ENCODE measurements at regions not wholly inside any gene's neighbourhood (a gene's known extent, or its start where the extent isn't known, plus 50 kb on each side); places are given as distances from the start of the nearest gene placed in this dataset.

- Histone ChIP-seq H3K27ac (no peak overlapping the region), H3K36me3 (no peaks in the 10 kb centered on the region), H3K9me3 (peaks cover 0 to 6% (median 0%) of the 10 kb centered on the region in 3 donors), H3K27me3 (peaks cover 50% of the 10 kb centered on the region), H3K4me1 (no peaks in the 10 kb centered on the region), H3K4me3 (no peak overlapping the region)
- TF ChIP-seq POLR2AphosphoS5 (IDR thresholded peaks at IDR 0.05): no peak
- no peak for TF ChIP-seq EP300 (IDR thresholded peaks at IDR 0.05)
- no peak for TF ChIP-seq CTCF (IDR thresholded peaks at IDR 0.05)
- TF ChIP-seq POLR2A (IDR thresholded peaks at IDR 0.05): no peak
- no peak for ATAC-seq
- WGBS, 2 donors (ENCODE audit: low coverage in 1 of 2): 78% methylated on average over 13 of the region's 15 CpGs; no CpG with 5 or more reads in 1 of the 2 donors
Measured at GRCh38 chr19:32256341-32256975, 89.0 kb upstream of the ZNF507 start.

GRCh38 chr19:32257326-32258073 is 87.9 kb upstream of the ZNF507 start:
- no peaks in the 10 kb centered on the region for H3K36me3 ChIP-seq
- TF ChIP-seq POLR2AphosphoS5 (IDR thresholded peaks at IDR 0.05) (no peak), CTCF (IDR thresholded peaks at IDR 0.05) (no peak), POLR2A (IDR thresholded peaks at IDR 0.05) (no peak), EP300 (IDR thresholded peaks at IDR 0.05) (no peak)
- ATAC-seq: no peak
- H3K4me3 ChIP-seq: no peak overlapping the region
- H3K27ac ChIP-seq: no peak overlapping the region
- peaks cover 50% of the 10 kb centered on the region for H3K27me3 ChIP-seq
- WGBS, 2 donors (ENCODE audit: low coverage in 1 of 2): 74 to 78% methylated on average over 9 to 10 of the region's 12 CpGs
- H3K4me1 ChIP-seq: no peaks in the 10 kb centered on the region
- H3K9me3 ChIP-seq: peaks cover 0 to 6% (median 0%) of the 10 kb centered on the region in 3 donors

GRCh38 chr19:32258167-32258566 is 87.2 kb upstream of the ZNF507 start:
- WGBS, 2 donors (ENCODE audit: low coverage in 1 of 2): 72 to 100% methylated on average over 1 to 2 of the region's 2 CpGs
- Histone ChIP-seq H3K4me1 (no peaks in the 10 kb centered on the region), H3K9me3 (peaks cover 0 to 6% (median 0%) of the 10 kb centered on the region in 3 donors), H3K27ac (no peak overlapping the region), H3K36me3 (no peaks in the 10 kb centered on the region), H3K27me3 (peaks cover 50% of the 10 kb centered on the region), H3K4me3 (no peak overlapping the region)
- TF ChIP-seq EP300 (IDR thresholded peaks at IDR 0.05) (no peak), POLR2A (IDR thresholded peaks at IDR 0.05) (no peak), POLR2AphosphoS5 (IDR thresholded peaks at IDR 0.05) (no peak), CTCF (IDR thresholded peaks at IDR 0.05) (no peak)
- ATAC-seq: no peak

GRCh38 chr19:32264568-32264967 is 80.8 kb upstream of the ZNF507 start:
- WGBS, 2 donors (ENCODE audit: low coverage in 1 of 2): 40 to 66% methylated on average over 1 to 2 of the region's 7 CpGs
- no peak for TF ChIP-seq EP300 (IDR thresholded peaks at IDR 0.05)
- no peak for TF ChIP-seq POLR2AphosphoS5 (IDR thresholded peaks at IDR 0.05)
- no peak for TF ChIP-seq CTCF (IDR thresholded peaks at IDR 0.05)
- no peak for TF ChIP-seq POLR2A (IDR thresholded peaks at IDR 0.05)
- H3K4me3 ChIP-seq: no peak overlapping the region
- no peak overlapping the region for H3K27ac ChIP-seq
- H3K4me1 ChIP-seq: no peaks in the 10 kb centered on the region
- H3K36me3 ChIP-seq: no peaks in the 10 kb centered on the region
- H3K27me3 ChIP-seq: peaks cover 11% of the 10 kb centered on the region
- peaks cover 0 to 6% (median 0%) of the 10 kb centered on the region in 3 donors for H3K9me3 ChIP-seq
- no peak for ATAC-seq

Data from gastroesophageal sphincter (tissue), 4 donors.